Tibial nerve (tissue), 4 donors: ENCODE measurements at regions not wholly inside any gene's neighbourhood (a gene's known extent, or its start where the extent isn't known, plus 50 kb on each side); places are given as distances from the start of the nearest gene placed in this dataset.

ENCODE experiments used
- EP300 ChIP-seq, 2 donors: sonication (generic); formaldehyde crosslinking; IDR thresholded peaks; one replicate each; pipeline ENCODE4 v1.6.1; 2017; ENCODE audit warnings: antibody characterized with exemption in 2 of 2, mild to moderate bottlenecking in 1 of 2
- POLR2A ChIP-seq, 2 donors: fragments of 450-650 bp; IDR thresholded peaks; one replicate each; pipeline ENCODE4 v1.6.1; 2017; ENCODE audit warnings: antibody characterized with exemption in 2 of 2, mild to moderate bottlenecking in 2 of 2, moderate library complexity in 2 of 2
- TF ChIP-seq, protein P1 (sequence below), 5 experiments: fragments of 200-600 bp in 3 of 5; fragments of 450-650 bp in 2 of 5; sonication (generic) in 3 of 5; IDR thresholded peaks; one replicate each; pipeline ENCODE4 v1.5.1; 2016 to 2019; ENCODE audit warnings: antibody characterized with exemption in 5 of 5, mild to moderate bottlenecking in 3 of 5, moderate library complexity in 2 of 5

DNA sequence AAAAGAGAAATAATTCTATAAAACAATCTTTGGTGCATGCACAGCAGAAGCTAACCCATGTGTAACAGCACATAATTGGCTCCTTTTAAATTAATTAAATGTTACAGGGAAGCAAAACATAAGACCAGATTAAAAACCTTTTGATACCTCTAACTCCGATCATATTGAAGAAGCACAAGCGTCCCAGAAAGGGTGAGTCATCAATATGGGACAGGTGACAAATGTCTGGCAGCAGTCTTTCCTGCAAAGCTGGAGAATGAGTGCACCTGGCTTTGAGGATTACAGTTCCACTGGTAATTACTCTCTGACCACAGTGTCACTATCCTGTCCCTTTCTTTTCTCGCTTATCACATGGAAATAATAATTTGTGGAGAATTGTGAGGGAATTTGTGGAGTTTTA is 94.6 kb downstream of the FAM9B start:
- TF ChIP-seq POLR2A (IDR thresholded peaks at IDR 0.05) (no peak), EP300 (IDR thresholded peaks at IDR 0.05) (no peak)
- TF ChIP-seq, protein P1, sequence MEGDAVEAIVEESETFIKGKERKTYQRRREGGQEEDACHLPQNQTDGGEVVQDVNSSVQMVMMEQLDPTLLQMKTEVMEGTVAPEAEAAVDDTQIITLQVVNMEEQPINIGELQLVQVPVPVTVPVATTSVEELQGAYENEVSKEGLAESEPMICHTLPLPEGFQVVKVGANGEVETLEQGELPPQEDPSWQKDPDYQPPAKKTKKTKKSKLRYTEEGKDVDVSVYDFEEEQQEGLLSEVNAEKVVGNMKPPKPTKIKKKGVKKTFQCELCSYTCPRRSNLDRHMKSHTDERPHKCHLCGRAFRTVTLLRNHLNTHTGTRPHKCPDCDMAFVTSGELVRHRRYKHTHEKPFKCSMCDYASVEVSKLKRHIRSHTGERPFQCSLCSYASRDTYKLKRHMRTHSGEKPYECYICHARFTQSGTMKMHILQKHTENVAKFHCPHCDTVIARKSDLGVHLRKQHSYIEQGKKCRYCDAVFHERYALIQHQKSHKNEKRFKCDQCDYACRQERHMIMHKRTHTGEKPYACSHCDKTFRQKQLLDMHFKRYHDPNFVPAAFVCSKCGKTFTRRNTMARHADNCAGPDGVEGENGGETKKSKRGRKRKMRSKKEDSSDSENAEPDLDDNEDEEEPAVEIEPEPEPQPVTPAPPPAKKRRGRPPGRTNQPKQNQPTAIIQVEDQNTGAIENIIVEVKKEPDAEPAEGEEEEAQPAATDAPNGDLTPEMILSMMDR (IDR thresholded peaks at IDR 0.05), result no peak
